MCF 10A (cell line): ENCODE measurements at regions not wholly inside any gene's neighbourhood (a gene's known extent, or its start where the extent isn't known, plus 50 kb on each side); places are given as distances from the start of the nearest gene placed in this dataset.

ENCODE experiments used
- BruUV-seq: library from RNA; stranded (reverse); fragments of 400-500 nt; replicated peaks from 2 replicates; lab custom pipeline; 2021; lab: Mats Ljungman, UMichigan
- CTCF ChIA-PET: fragments of 300-600 bp; sonication (Branson Sonifier 250); formaldehyde crosslinking; extraction: SDS; loops from one replicate; lab custom pipeline; 2021; ENCODE audit warnings: antibody characterized with exemption, inconsistent platforms; lab: Yijun Ruan, JAX
- POLR2A ChIA-PET: fragments of 300-600, 350-650 bp; sonication (Branson Sonifier 250); formaldehyde crosslinking; extraction: SDS; loops from one replicate; lab custom pipeline; 2020; ENCODE audit warnings: antibody characterized with exemption, inconsistent platforms; lab: Yijun Ruan, JAX
- DNase-seq: peaks from one replicate; pipeline ENCODE4 v3.0.0-alpha.2; 2018; ENCODE audit not compliant: unreplicated experiment
- H3K27ac Mint-ChIP-seq: one replicate; pipeline ENCODE4 v1.8.0; 2022; ENCODE audit warnings: mild to moderate bottlenecking, low read depth, mixed read lengths; ENCODE audit not compliant: unreplicated experiment
- H3K27me3 Mint-ChIP-seq: one replicate; pipeline ENCODE4 v1.8.0; 2022; ENCODE audit warnings: mixed read lengths; ENCODE audit not compliant: insufficient read depth, unreplicated experiment
- H3K36me3 Mint-ChIP-seq: one replicate; pipeline ENCODE4 v1.8.0; 2022; ENCODE audit warnings: mild to moderate bottlenecking, moderate library complexity, mixed read lengths; ENCODE audit not compliant: insufficient read depth, unreplicated experiment
- H3K4me1 Mint-ChIP-seq: one replicate; pipeline ENCODE4 v1.8.0; 2022; ENCODE audit warnings: mixed read lengths; ENCODE audit not compliant: insufficient read depth, unreplicated experiment
- H3K4me3 Mint-ChIP-seq: one replicate; pipeline ENCODE4 v1.8.0; 2022; ENCODE audit warnings: mild to moderate bottlenecking, moderate library complexity, mixed read lengths; ENCODE audit not compliant: unreplicated experiment
- H3K9me3 Mint-ChIP-seq: one replicate; pipeline ENCODE4 v1.8.0; 2022; ENCODE audit warnings: mixed read lengths; ENCODE audit not compliant: unreplicated experiment
- CTCF ChIP-seq: fragments of 200-600 bp; IDR thresholded peaks from one replicate; pipeline ENCODE4 v1.8.0; 2022; ENCODE audit warnings: antibody characterized with exemption, mild to moderate bottlenecking; ENCODE audit not compliant: unreplicated experiment
- intact Hi-C: fragments of 100-400 bp; cut with micrococcal nuclease; formaldehyde crosslinking; loops from 2 replicates; pipeline ENCODE4 v1.14.1; 2022

- Mint-ChIP-seq H3K4me3 (no peak overlapping the region), H3K9me3 (peaks cover 5% of the 10 kb centered on the region), H3K27ac (no peak overlapping the region), H3K4me1 (peaks cover 2% of the 10 kb centered on the region), H3K36me3 (no peaks in the 10 kb centered on the region), H3K27me3 (no peaks in the 10 kb centered on the region)
- DNase-seq = no peak
- no TSS peak for BruUV-seq
- TF ChIP-seq CTCF = no peak
- ChIA-PET POLR2A (no interaction called here), CTCF (no interaction called here)
- intact Hi-C loops = no loop called here
Observed at GRCh38 chr6:133769463-133769862, 119.5 kb upstream of the TCF21 start.

GRCh38 chr6:133772567-133772966 is 116.3 kb upstream of the TCF21 start:
- ChIA-PET POLR2A (interaction anchor here (0.7 to 1.8 kb wide), 2 partner anchors 12 to 31 kb away, joined by 3 to 6 read pairs; no protein-coding TSS in a partner anchor), CTCF (interaction anchor here (0.6 to 1.7 kb wide), 5 partner anchors 20 to 351 kb away, joined by 3 to 5 read pairs (median 4); no protein-coding TSS in a partner anchor)

GRCh38 chr6:133773776-133774175 is 115.1 kb upstream of the TCF21 start:
- no peak for TF ChIP-seq CTCF
- H3K4me1 Mint-ChIP-seq = no peaks in the 10 kb centered on the region
- H3K9me3 Mint-ChIP-seq = peaks cover 14% of the 10 kb centered on the region
- ChIA-PET POLR2A (interaction anchor here (1.8 kb wide), 1 partner anchor 32 kb away, joined by 6 read pairs; no protein-coding TSS in a partner anchor), CTCF (interaction anchor here (0.6 to 1.7 kb wide), 4 partner anchors 43 to 1190 kb away, joined by 3 to 5 read pairs (median 4); no protein-coding TSS in a partner anchor)
- no peaks in the 10 kb centered on the region for H3K27me3 Mint-ChIP-seq
- H3K36me3 Mint-ChIP-seq = no peaks in the 10 kb centered on the region
- H3K4me3 Mint-ChIP-seq = no peak overlapping the region
- no peak for DNase-seq
- H3K27ac Mint-ChIP-seq = no peak overlapping the region
- intact Hi-C loops = no loop called here
- BruUV-seq = no TSS peak

More at GRCh38 chr6:133772567-133772966, 116.3 kb upstream of the TCF21 start:
- no peak for DNase-seq
- TF ChIP-seq CTCF = no peak
- Mint-ChIP-seq H3K27me3 (no peaks in the 10 kb centered on the region), H3K4me1 (no peaks in the 10 kb centered on the region), H3K27ac (no peak overlapping the region), H3K9me3 (peaks cover 14% of the 10 kb centered on the region), H3K4me3 (no peak overlapping the region), H3K36me3 (no peaks in the 10 kb centered on the region)
- intact Hi-C loops = no loop called here
- no TSS peak for BruUV-seq

GRCh38 chr6:133774356-133774755 is 114.6 kb upstream of the TCF21 start:
- ChIA-PET POLR2A (no interaction called here), CTCF (interaction anchor here (0.6 to 1.0 kb wide), 3 partner anchors 11 to 1190 kb away, joined by 3 read pairs; no protein-coding TSS in a partner anchor)
- Mint-ChIP-seq H3K27ac (peak overlapping the region; percentile 20), H3K4me3 (no peak overlapping the region), H3K9me3 (peaks cover 14% of the 10 kb centered on the region), H3K4me1 (no peaks in the 10 kb centered on the region), H3K27me3 (no peaks in the 10 kb centered on the region), H3K36me3 (no peaks in the 10 kb centered on the region)
- TF ChIP-seq CTCF = no peak
- peak; percentile 23 for DNase-seq
- intact Hi-C loops = no loop called here
- no TSS peak for BruUV-seq
